NCI-H2107 treated with DMSO at 0.1 percent for 48 hours (cell line): ENCODE measurements at regions not wholly inside any gene's neighbourhood (a gene's known extent, or its start where the extent isn't known, plus 50 kb on each side); places are given as distances from the start of the nearest gene placed in this dataset.
"Not testable (repeated sequence)": the region's sequence is repeated elsewhere in the genome, so short reads cannot be mapped to it uniquely, and the experiment has no call there.

ENCODE experiments used
- DNase-seq: peaks from one replicate; lab custom pipeline; 2025; ENCODE audit not compliant: unreplicated experiment; lab: John Stamatoyannopoulos, UW

DNA sequence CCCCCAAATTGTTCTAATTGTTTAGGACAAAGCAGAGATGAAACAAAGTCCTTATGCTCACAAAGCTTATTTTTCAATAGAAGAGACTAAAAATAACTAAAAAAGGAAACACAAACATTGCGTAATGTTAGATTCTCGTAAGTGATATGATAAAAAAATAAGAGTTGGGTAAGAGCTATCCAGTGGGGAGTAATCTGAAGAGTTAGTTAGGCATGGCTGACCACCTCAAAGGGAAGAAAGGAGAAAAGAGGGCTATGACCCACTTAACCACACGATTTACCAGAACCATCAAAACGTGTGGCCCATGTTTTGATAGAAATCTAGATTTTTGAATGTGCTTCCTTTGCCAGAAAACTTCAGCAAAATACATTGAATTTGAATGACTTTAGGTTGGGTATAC, 1296.8 kb upstream of the NUDT12 start:
- DNase-seq = no peak

DNA sequence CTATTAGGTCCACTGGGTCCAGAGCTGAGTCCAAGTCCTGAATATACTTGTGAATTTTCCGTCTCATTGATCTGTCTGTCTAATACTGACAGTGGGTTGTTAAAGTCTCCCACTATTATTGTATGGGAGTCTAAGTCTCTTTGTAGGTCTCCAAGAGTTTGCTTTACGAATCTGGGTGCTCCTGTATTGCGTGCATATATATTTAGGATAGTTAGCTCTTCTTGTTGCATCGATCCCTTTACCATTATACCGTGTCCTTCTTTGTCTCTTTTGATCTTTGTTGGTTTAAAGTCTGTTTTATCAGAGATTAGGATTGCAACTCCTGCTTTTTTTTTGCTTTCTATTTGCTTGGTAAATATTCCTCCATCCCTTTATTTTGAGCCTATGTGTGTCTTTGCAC, 1289.5 kb upstream of the NUDT12 start:
- DNase-seq = not testable (repeated sequence)

DNA sequence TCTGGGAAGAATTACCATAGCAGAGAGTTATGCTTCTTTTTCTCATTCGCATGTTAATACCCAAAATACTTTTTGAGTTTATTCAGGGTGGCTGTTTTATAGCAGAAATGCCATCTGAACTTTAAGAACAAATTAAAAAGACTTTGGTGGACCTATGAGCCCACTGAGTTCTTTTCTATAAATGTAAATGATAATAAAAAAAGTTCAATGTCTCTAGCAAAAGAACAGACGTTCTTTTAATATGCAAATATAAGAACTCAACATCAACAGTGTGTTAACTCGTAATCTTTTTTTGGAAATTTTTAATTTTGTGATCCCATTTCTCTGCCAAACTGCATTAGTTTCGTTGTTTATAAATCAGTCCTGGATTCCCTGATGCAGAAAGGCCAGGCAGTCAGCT, 1283.0 kb upstream of the NUDT12 start:
- no peak for DNase-seq

DNA sequence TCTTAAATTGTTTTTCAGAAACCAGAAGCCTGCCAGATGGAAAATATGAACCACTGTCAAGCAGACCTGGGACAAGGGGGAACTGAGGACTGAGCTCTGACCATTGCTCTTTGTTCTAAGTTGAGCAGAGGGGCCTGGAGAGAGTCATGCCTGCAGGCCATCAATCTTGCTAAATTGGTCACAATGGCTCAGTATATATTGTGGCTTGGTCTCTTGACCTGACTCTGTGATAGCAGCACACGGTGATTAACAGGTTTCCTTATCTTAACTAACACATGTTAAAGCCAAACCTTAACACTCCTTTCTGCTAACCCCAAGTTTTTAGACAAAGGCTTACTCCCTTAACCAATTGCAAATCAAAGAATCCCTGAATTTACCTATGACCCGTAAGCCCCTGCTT, 1281.2 kb upstream of the NUDT12 start:
- no peak for DNase-seq

DNA sequence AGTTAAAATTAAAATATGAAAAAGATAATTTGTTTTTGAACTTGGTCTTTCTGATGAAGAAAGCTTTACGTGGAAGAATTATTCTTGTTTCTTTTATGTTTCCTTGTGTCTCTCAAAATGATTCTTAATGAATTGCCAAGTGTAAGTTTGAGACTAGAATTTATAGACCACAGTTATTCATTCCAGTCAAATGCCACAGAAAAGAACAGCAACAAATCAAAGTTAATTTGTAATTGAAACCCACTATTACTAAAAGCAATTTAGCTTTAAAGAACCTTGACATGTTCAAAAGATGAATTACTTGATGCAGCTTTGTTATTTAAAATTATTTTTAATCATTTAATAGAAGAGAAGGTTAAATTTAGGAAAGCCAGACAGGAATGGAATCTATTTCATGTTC, 1277.7 kb upstream of the NUDT12 start:
- DNase-seq = no peak

DNA sequence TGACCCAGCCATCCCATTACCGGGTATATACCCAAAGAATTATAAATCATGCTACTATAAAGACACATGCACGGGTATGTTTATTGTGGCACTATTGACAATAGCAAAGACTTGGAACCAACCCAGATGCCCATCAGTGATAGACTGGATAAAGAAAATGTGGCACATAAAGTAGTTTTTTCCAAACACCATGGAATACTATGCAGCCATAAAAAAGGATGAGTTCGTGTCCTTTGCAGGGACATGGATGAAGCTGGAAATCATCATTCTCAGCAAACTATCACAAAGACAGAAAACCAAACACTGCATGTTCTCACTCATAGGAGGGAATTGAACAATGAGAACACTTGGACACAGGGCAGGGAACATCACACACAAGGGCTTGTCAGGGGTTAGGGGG, 1268.9 kb upstream of the NUDT12 start:
- not testable (repeated sequence) for DNase-seq

DNA sequence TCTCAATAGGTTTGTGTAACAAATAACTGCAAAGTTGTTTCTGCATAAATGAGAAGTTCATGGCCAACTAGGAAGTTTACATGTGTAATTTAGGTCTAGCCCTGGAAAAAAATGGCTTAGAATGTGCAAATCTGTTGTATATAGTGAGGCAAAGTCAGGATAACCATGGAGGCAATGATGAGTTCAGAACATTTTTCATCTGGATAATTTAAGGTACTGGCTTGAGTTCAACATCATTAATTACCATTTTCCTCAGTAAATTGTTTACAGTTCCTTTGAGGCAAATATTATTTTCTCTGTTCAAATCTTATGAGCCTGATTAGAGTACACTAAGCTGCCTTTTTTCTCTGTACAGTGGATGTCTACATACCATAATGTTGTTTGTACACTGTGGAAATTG, 1259.0 kb upstream of the NUDT12 start:
- DNase-seq = no peak

DNA sequence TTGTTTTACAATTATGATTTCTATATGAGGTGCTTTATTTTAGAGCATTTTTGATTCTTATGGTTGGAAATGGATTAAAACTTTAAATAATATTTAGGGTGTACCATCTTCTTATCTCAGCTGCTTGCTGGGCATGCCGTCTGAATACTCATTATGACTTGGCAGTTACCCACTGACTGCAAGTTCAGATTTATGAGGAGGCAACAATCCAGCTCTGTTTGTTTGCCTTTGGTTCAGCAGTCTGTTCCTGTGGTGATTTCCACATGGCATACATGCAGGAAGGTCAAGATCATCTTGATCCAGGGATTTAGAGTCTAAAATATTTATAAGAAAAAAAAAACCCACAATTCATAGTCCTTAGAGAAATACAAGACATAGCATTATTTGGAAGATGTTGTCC, 1254.5 kb upstream of the NUDT12 start:
- no peak for DNase-seq

DNA sequence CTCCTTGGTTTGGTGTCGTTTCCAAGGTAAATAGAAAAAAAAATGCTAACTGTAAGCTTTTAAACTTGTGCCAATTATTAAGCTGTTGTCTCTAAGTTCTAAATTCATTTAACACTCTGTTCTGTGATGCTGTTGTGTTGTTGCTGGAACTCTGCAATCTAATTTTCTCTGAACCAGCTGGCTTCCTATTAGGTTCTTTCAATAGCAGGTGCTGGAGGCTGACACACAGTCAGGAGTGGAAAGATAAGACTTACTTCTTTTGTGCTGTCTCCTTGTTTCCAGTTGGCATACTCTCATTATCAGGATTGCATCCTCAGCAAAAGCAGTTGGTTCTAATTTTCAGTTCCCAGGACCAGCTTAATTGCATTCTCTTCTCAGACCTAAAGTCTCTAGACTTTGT, 1252.6 kb upstream of the NUDT12 start:
- no peak for DNase-seq

DNA sequence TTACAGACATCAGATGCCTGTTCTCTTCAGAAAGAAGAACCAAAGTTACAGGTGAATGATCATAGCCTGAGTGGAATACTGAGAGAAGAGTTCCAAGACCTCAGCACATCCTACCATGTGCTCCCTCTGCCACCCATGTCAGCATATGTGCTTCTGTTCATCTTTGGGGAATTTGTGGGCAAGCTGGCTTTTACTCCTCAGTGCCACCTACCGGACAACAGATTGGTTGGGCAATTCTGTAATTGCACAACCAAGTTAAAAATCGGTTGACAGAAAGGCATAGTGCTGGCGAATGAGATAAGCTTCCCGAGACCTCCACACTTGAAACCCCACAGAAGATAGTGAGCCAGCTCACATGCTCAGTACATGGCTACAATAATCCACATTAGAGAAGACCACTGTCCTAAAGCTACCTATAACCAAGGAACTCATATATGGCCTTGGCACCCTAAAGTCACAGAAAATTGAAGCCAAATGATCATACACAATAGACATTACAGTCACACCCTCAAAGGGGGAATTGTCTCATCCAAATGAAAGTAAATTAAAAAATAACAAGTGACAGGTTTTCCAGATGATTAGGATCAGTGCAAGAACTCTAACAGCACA, 1238.0 kb upstream of the NUDT12 start:
- no peak for DNase-seq

DNA sequence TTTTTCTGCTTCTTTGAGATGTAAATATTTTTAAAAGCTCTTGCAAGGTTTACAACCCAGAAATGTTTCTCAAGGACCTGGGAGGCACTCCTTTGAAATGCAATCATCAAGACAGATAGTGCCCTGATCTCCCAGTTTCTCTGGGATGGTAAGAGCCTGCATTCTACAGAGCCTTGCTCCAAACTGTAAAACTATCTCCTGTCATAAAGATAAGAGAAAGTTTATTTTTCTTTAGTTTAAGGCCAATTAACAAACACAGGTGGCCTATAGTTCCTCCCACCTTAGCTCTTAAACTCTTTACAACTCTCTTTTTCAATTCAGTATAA, 1231.1 kb upstream of the NUDT12 start:
- no peak for DNase-seq

DNA sequence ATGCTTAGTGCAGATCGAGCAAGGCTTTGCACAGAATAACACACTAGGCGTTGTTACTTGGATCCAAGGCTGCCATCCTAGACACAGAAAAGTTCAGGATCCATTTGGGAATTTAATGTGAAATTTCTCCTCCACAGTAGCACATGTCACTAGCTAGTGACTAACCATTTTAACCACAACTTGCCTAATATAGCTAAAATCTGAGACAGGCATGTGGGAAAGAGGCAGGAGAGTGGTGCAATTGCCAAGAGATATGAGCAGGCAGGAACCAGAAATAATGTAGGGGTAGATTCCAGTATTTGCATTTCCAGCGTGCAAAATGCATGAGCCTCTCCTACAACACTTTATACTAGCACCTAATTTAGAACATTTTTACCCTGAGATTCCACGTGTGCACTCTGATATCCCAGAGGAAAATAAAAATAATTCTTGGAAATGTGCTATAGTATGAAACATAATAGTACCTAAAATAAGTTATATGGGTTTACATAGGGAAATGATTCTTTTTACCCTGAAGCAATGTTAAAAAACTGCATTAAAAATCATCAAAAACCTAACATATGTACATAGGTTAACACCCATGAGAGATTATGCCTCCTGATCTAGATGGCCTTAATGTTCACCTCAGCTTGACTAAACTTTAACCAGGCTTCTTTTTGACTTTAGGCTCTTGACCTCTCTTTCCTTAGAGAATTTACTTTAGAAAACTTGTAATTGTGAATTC, 1230.6 kb upstream of the NUDT12 start:
- DNase-seq = no peak

DNA sequence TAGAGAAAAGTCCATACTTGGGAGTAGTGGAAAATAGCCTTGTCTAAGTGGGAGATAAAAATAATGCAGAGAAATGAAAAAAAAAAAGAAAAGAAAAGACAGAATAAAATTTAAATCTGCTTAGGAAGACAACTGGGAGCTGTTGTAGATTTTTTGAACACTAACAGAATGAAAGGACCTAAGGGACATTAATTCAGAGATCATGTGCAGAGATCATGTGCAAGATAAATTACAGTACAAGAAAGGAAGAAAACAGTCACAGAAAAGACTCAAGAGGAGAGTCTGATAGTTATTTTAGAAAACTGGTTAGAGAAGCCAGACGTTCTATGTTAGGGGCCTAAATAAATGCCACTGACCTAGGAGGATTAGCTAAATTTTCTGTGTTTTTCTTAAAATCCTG, 1226.8 kb upstream of the NUDT12 start:
- no peak for DNase-seq

DNA sequence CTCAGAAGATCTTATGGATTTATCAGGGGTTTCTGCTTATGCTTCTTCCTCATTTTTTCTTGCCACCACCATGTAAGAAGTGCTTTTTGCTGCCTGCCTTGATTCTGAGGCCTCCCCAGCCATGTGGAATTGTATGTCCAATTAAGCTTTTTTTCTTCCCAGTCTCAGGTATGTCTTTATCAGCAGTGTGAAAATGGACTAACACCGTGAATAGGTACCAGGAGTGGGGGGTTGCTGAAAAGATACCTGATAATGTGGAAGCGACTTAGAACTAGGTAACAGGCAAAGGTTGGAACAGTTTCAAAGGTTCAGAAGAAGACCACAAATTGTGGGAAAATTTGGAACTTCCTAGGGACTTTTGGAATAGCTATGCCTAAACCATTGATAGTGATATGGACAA, 1222.5 kb upstream of the NUDT12 start:
- no peak for DNase-seq

DNA sequence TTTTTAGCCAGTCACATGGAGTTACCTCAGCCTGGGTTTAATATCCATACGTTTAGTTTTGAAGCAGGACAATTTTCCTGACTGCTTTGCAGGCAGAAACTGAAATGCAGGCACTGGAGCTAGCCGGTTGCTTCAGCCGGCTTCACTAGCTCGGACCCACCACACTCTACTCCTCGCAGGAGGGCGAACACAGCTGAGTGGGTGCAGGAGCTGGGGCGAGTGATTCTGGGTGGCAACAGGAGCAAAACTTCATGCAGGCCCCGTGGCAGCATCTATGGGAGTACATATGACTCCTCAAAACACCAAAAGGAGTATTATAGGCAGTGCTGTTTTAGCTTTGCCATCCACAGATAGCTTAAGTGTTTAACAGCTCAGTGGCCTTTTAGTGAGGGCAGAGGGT, 1211.8 kb upstream of the NUDT12 start:
- DNase-seq = no peak

DNA sequence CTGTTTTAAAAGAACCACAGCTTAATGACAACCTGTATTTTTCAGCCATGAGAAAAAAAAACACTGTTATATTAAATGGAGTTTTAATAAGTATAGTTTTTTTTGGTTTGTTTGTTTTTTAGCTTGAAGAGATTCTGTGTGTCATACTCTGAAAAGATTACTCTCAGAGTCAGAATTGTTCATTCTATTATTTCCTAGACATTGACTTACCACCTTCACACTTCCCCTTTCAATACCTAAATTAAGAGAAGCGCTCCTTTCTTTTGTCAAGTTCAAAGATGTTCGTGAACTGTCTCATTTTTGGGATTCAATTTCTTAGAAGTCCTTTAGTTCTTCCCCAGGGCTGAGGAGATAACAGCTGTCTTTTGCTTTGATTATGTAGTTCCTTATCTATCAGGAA, 1201.6 kb upstream of the NUDT12 start:
- DNase-seq = no peak

DNA sequence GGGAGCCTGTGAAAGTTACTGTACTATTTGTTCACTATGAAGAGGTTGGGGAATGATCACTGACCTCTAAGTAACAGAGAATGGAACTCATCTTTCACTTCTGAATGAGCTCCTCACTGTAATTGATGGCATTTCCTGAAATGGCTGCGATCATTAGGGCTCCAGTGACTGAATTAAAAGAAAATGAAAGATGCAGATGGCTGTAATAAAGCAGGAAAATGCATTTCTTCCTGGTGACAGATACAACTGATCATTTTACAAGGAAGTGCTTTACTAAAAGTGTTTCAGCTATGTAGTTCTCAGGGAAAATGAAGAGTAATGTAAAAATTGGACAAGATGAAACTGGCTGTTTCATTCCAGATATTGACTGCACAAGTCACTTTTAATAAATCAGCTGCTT, 1200.6 kb upstream of the NUDT12 start:
- DNase-seq = no peak

DNA sequence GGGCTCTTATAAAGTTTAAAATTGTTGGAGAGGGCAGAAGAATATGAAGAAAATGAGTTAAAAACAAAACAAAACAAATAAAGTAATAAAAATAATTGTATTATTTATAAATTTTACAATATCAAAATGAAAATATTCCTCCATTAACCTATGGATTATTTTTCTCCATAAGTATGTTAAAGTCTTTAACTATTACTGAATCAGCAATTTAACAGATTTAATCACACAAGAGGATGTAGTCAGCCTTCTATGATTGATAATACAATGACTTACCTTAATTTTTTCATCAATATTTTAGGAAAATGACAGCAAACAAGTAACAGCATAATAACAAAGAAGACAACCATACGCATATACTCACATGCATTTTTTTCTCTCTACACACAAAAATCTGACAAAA, 1195.3 kb upstream of the NUDT12 start:
- DNase-seq = no peak

DNA sequence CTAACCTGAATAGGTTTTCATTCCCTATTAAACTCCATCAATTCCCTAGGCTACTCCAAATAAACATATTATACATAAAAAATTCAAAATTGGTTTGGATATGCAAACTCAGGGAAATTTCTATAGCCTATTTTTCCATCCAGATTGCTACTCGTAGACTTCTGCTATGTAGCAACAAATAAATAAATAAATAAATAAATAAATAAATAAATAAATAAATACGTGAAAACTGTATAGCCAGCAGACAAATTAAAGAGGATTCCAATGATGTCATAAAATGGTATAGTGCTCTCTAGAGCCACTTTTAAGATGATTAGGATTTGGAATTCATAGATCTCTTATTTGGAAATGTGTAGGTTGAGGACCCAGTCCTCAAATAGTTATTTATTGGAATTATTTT, 1193.2 kb upstream of the NUDT12 start:
- DNase-seq = no peak

DNA sequence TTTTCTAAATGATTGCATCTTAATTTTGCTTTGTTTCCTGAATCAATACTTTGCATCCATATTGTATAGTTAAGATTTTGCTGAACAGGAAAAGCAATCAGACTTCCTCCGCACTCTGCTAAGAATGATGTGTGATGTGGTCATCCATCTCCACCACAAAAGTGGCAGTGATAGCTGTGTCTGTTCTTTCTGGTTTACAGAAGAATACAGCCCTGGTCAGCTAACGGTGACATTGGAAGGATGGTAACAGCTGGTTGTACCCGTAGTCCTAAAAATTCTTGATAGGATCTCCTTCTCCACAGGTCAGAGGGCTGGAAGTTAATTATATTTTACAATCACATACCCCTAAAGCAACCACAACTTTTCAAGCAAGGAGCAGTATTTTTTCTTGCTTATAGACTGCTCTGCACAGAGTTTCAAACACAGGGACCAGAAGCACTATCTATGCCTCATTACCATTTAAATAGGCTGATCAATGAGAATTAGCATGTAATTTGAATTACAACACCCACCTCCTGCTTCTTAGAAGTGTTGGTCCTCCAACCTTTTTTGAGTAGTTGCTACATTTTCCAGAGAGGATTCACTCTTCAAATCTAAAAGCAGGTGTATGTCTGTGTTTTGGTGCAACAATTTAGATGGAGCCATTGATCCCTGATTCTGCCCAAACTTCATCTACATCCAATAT, 1191.9 kb upstream of the NUDT12 start:
- no peak for DNase-seq

DNA sequence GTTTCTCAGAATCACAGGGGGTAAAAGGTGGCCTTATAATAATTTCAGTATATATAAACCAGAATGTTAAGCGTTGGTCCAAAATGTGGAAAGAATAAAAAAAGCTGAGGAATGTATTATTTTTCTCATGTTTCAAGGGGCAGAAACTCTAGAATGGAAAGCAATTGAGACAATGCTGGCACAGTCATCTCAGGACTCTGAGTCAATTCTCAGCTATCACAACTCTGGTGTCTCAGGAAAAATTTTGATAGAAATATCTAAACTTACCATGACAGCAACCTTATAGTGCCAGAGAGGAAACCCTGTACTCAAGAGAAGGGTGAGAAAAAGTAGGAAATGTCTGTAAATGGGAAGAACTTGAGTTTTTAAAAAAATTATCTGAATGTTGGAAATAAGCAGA, 1189.4 kb upstream of the NUDT12 start:
- DNase-seq = no peak

DNA sequence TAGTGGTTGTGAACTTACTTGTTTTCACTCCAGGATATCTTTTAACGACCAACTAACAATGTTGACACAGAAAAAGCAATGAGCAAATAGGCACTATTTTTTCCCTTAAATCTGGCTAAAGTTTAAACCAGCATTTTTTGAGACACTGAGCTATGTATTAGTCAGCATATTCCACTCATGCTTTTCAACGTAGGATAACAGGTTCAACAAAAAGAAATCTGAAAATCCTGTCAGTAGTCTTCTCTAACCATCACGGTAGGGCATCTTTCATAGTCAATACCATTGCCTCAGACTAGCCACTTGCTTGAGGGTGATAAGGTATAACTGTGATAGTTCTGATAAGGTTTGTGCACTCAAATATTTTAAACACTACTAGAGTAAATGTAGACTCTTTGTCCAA, 1177.3 kb upstream of the NUDT12 start:
- DNase-seq = no peak

DNA sequence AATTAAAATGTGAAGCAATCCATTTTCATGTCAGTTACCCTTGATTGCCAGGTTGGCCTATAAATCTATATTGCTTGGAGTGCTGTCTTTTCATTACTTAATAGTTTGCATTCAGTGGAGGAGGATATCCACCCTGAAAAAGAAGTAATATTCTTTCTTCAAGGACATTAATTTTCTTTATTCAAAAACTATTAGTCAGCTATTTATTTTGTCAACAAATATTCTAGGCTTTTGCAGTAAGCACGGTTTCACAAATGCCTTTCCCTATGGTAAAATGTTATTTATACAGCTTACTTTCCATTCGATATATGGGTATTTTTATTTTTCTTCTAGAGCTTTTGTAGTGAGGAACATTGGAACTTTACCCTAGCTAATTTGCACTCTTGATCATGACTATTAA, 1176.9 kb upstream of the NUDT12 start:
- DNase-seq = no peak
